NT2/D1 (cell line): ENCODE measurements at regions not wholly inside any gene's neighbourhood (a gene's known extent, or its start where the extent isn't known, plus 50 kb on each side); places are given as distances from the start of the nearest gene placed in this dataset.

Experiments
- SUZ12 ChIP-seq: IDR thresholded peaks from 2 replicates; pipeline ENCODE4 v1.6.1; 2011; ENCODE audit not compliant: insufficient read length, insufficient read depth; ENCODE audit errors: extremely low read depth
- YY1 ChIP-seq: IDR thresholded peaks from 2 replicates; pipeline ENCODE4 v1.6.1; 2011; ENCODE audit not compliant: insufficient read length, insufficient read depth
- ZNF274 ChIP-seq: IDR thresholded peaks from 2 replicates; pipeline ENCODE4 v1.6.1; 2011; ENCODE audit warnings: mild to moderate bottlenecking, low read depth, low read length

DNA sequence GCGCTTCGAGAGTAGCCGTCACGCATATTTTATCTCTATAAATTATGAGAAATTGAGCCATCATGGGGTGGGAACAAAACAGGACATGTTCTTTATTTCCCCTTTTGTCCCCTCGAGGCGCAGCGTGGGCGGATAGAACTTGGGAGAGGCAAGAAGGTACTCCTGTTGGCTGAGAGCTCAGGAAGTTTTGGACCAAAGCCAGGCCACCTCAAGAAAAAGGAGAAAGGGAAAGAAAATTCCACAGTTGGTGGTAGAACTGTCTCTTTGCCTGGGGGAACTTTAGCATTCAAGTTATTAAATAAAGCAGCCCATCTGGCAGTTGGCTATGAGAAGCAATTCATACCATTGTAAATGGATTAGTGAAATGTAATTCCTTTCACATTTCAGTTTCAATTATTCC is 76.4 kb upstream of the DSCAM start:
- TF ChIP-seq YY1 (no peak), SUZ12 (no peak), ZNF274 (no peak)
